Ovary (tissue), 3 donors: ENCODE measurements at regions not wholly inside any gene's neighbourhood (a gene's known extent, or its start where the extent isn't known, plus 50 kb on each side); places are given as distances from the start of the nearest gene placed in this dataset.

Experiments used
- EP300 ChIP-seq: sonication (generic); formaldehyde crosslinking; IDR thresholded peaks from one replicate; pipeline ENCODE4 v1.6.1; 2017; ENCODE audit warnings: antibody characterized with exemption
- POLR2A ChIP-seq: fragments of 450-650 bp; IDR thresholded peaks from one replicate; pipeline ENCODE4 v1.6.1; 2017; ENCODE audit warnings: antibody characterized with exemption, mild to moderate bottlenecking, moderate library complexity
- TF ChIP-seq, protein P1 (sequence below), 3 donors: fragments of 450-650 bp in 2 of 3; fragments of 200-600 bp in 1 of 3; IDR thresholded peaks; one replicate each; pipeline versions ENCODE4 v1.5.1 to v1.8.0; 2016 to 2022; ENCODE audit warnings: antibody characterized with exemption in 3 of 3, mild to moderate bottlenecking in 1 of 3
- donor health status: DM: no; HTN: no; CAD: no.

DNA sequence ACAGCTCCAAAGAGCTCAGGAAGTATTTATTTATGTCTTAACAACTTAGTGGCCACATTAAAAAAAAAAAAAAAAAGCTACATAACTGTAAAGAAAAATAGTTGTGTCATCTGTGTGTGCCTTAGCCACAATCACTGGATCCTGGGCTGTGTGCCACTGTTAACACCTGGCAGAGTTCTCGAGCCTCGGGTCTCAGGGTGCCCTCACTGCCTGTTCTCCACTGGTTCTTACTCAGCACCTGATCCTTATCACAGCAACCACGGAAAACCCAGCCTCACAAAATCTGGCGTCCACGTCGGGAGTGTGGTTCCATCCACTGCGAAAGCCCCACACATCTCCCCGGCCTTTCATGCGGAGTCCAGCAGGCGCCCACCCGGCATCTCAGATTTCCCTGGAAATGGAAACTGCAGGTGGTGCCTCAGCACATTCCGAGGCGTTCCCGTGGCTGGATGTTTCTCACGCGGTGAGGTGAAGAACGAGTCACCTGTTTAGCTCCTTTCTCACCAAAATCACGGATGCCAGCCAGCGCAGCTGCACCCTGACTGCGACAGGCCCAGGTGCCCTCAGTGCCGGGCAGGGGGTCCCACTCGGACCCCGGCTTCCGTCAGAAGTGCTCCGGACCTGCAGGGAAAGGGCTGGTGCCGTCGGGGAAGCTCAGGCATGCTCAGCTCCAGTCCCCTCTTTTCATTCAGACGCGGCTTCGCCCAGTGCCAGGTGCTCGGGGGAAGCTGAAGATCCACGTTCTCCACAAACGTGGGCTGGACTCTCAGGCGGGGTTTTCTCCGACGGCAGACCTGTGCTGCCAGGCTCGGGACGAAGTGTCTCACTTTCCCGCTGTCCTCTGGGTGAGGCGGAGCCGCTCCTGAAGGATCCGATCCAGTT lies 198.7 kb upstream of the SALL3 start:
- TF ChIP-seq EP300 (no peak), POLR2A (no peak)
- TF ChIP-seq, protein P1, sequence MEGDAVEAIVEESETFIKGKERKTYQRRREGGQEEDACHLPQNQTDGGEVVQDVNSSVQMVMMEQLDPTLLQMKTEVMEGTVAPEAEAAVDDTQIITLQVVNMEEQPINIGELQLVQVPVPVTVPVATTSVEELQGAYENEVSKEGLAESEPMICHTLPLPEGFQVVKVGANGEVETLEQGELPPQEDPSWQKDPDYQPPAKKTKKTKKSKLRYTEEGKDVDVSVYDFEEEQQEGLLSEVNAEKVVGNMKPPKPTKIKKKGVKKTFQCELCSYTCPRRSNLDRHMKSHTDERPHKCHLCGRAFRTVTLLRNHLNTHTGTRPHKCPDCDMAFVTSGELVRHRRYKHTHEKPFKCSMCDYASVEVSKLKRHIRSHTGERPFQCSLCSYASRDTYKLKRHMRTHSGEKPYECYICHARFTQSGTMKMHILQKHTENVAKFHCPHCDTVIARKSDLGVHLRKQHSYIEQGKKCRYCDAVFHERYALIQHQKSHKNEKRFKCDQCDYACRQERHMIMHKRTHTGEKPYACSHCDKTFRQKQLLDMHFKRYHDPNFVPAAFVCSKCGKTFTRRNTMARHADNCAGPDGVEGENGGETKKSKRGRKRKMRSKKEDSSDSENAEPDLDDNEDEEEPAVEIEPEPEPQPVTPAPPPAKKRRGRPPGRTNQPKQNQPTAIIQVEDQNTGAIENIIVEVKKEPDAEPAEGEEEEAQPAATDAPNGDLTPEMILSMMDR (IDR thresholded peaks at IDR 0.05), result no peak
